Suprapubic skin (tissue), 3 donors: ENCODE measurements at regions not wholly inside any gene's neighbourhood (a gene's known extent, or its start where the extent isn't known, plus 50 kb on each side); places are given as distances from the start of the nearest gene placed in this dataset.

Experiments
- CTCF ChIP-seq, 2 donors: fragments of 200-600 bp in 1 of 2; fragments of 450-650 bp in 1 of 2; sonication (generic) in 1 of 2; IDR thresholded peaks; one replicate each; pipeline ENCODE4 v1.5.1; 2016 to 2019; ENCODE audit warnings: antibody characterized with exemption in 2 of 2, mild to moderate bottlenecking in 1 of 2, moderate library complexity in 1 of 2
- EP300 ChIP-seq: sonication (generic); formaldehyde crosslinking; IDR thresholded peaks from one replicate; pipeline ENCODE4 v1.6.1; 2017; ENCODE audit warnings: antibody characterized with exemption
- POLR2A ChIP-seq, 2 donors: fragments of 450-650 bp; IDR thresholded peaks; one replicate each; pipeline ENCODE4 v1.6.1; 2017; ENCODE audit warnings: antibody characterized with exemption in 2 of 2, mild to moderate bottlenecking in 2 of 2, moderate library complexity in 2 of 2

GRCh38 chr13:38542601-38543000, 144.3 kb upstream of the FREM2 start:
- no peak for TF ChIP-seq CTCF (IDR thresholded peaks at IDR 0.05)
- TF ChIP-seq EP300 = no peak
- TF ChIP-seq POLR2A (IDR thresholded peaks at IDR 0.05) = no peak
